WTC11 (cell line): ENCODE measurements at regions not wholly inside any gene's neighbourhood (a gene's known extent, or its start where the extent isn't known, plus 50 kb on each side); places are given as distances from the start of the nearest gene placed in this dataset.

Experiments
- ATAC-seq: fragments of 200-7000 bp; cut with Tn5 transposase; 2 replicates; pipeline ENCODE4 v1.10.0; 2021; ENCODE audit warnings: mild to moderate bottlenecking, moderate library complexity
- CTCF ChIA-PET: fragments of 300-600 bp; sonication (Branson Sonifier 250); formaldehyde crosslinking; loops from one replicate; lab custom pipeline; 2021; ENCODE audit warnings: antibody characterized with exemption; lab: Charles Lee
- POLR2A ChIA-PET: fragments of 350-600 bp; sonication (Branson Sonifier 250); formaldehyde crosslinking; loops from one replicate; lab custom pipeline; 2021; ENCODE audit warnings: antibody characterized with exemption; lab: Charles Lee
- DNase-seq: peaks from one replicate; pipeline ENCODE4 v3.0.0; 2021; ENCODE audit warnings: low spot score
- H3K27ac Mint-ChIP-seq: 2 replicates; pipeline ENCODE4 v1.8.0; 2021; ENCODE audit warnings: mixed read lengths
- H3K27me3 Mint-ChIP-seq: 2 replicates; pipeline ENCODE4 v1.8.0; 2021; ENCODE audit warnings: low read depth, mild to moderate bottlenecking, moderate library complexity, mixed read lengths
- H3K36me3 Mint-ChIP-seq: 2 replicates; pipeline ENCODE4 v1.8.0; 2021; ENCODE audit warnings: mixed read lengths
- H3K4me1 Mint-ChIP-seq: 2 replicates; pipeline ENCODE4 v1.8.0; 2022; ENCODE audit warnings: mixed read lengths
- H3K4me3 Mint-ChIP-seq: 2 replicates; pipeline ENCODE4 v1.8.0; 2021; ENCODE audit warnings: mild to moderate bottlenecking, moderate library complexity, mixed read lengths
- H3K9me3 Mint-ChIP-seq: 2 replicates; pipeline ENCODE4 v1.8.0; 2021; ENCODE audit warnings: mixed read lengths
- AR ChIP-seq: fragments of 250-450 bp; sonication (Bioruptor Pico); IDR thresholded peaks from 2 replicates; pipeline ENCODE4 v1.9.0; 2021; ENCODE audit warnings: mild to moderate bottlenecking
- ATF3 ChIP-seq: sonication (generic); formaldehyde crosslinking; conservative IDR thresholded peaks from 2 replicates; pipeline ENCODE4 v1.8.1; 2022; ENCODE audit warnings: mild to moderate bottlenecking, missing genetic modification reagents
- ATF6 ChIP-seq: sonication (generic); formaldehyde crosslinking; IDR thresholded peaks from 2 replicates; pipeline ENCODE4 v1.8.1; 2023; ENCODE audit warnings: mild to moderate bottlenecking, missing genetic modification reagents
- E2F5 ChIP-seq: sonication (generic); formaldehyde crosslinking; IDR thresholded peaks from 2 replicates; pipeline ENCODE4 v1.8.1; 2022; ENCODE audit warnings: mild to moderate bottlenecking, moderate library complexity, missing genetic modification reagents
- FOXP4 ChIP-seq: sonication (generic); formaldehyde crosslinking; IDR thresholded peaks from 2 replicates; pipeline ENCODE4 v1.8.0; 2022; ENCODE audit warnings: mild to moderate bottlenecking, missing genetic modification reagents
- GRHL2 ChIP-seq: fragments of 250-450 bp; sonication (Bioruptor Pico); IDR thresholded peaks from 2 replicates; pipeline ENCODE4 v1.8.0; 2022; ENCODE audit warnings: mild to moderate bottlenecking, moderate library complexity; ENCODE audit not compliant: insufficient replicate concordance, severe bottlenecking
- GTF2I ChIP-seq: fragments of 250-450 bp; sonication (Bioruptor Pico); conservative IDR thresholded peaks from 2 replicates; pipeline ENCODE4 v1.4.0; 2021; ENCODE audit warnings: mild to moderate bottlenecking
- JUN ChIP-seq: sonication (generic); formaldehyde crosslinking; IDR thresholded peaks from 2 replicates; pipeline ENCODE4 v1.8.0; 2023; ENCODE audit warnings: mild to moderate bottlenecking, missing genetic modification reagents
- NR2C2 ChIP-seq: sonication (generic); formaldehyde crosslinking; IDR thresholded peaks from 2 replicates; pipeline ENCODE4 v1.8.0; 2022; ENCODE audit warnings: mild to moderate bottlenecking, missing genetic modification reagents
- SP1 ChIP-seq: sonication (generic); formaldehyde crosslinking; conservative IDR thresholded peaks from 2 replicates; pipeline ENCODE4 v1.8.1; 2022; ENCODE audit warnings: missing genetic modification reagents
- ZBTB21 ChIP-seq: sonication (generic); formaldehyde crosslinking; IDR thresholded peaks from 2 replicates; pipeline ENCODE4 v1.8.1; 2023; ENCODE audit warnings: mild to moderate bottlenecking, missing genetic modification reagents, borderline replicate concordance
- ZMAT4 ChIP-seq: fragments of 250-450 bp; sonication (Bioruptor Pico); IDR thresholded peaks from 2 replicates; pipeline ENCODE4 v1.9.0; 2021; ENCODE audit warnings: mild to moderate bottlenecking
- ZNF219 ChIP-seq: sonication (generic); formaldehyde crosslinking; IDR thresholded peaks from 2 replicates; pipeline ENCODE4 v1.8.0; 2023; ENCODE audit warnings: missing genetic modification reagents, mild to moderate bottlenecking, borderline replicate concordance
- ZNF317 ChIP-seq: sonication (generic); formaldehyde crosslinking; IDR thresholded peaks from 2 replicates; pipeline ENCODE4 v1.8.1; 2023; ENCODE audit warnings: low read depth, mild to moderate bottlenecking, moderate library complexity, missing genetic modification reagents, borderline replicate concordance
- ZNF423 ChIP-seq: fragments of 250-450 bp; sonication (Bioruptor Pico); IDR thresholded peaks from 2 replicates; pipeline ENCODE4 v2.1.2; 2022; ENCODE audit warnings: mild to moderate bottlenecking, moderate library complexity

GRCh38 chr20:24768201-24768636, 180.8 kb upstream of the CST7 start:
- POLR2A ChIA-PET, result no interaction called here
- peak overlapping the region; percentile 59; the same call in 1 of the 2 replicates for H3K27ac Mint-ChIP-seq

GRCh38 chr20:24768713-24769601, 180.1 kb upstream of the CST7 start:
- POLR2A ChIA-PET, result no interaction called here
- CTCF ChIA-PET, result interaction anchor here (0.6 to 1.0 kb wide), 3 partner anchors 13 to 709 kb away, joined by 3 to 4 read pairs (median 3); no protein-coding TSS in a partner anchor
- H3K4me1 Mint-ChIP-seq, result peaks cover 15% of the 10 kb centered on the region
- no peaks in the 10 kb centered on the region for H3K36me3 Mint-ChIP-seq
- H3K27me3 Mint-ChIP-seq, result no peaks in the 10 kb centered on the region
- ATAC-seq (no peak), DNase-seq (no peak)
- no peak overlapping the region for H3K4me3 Mint-ChIP-seq
- no peaks in the 10 kb centered on the region for H3K9me3 Mint-ChIP-seq
- H3K27ac Mint-ChIP-seq, result peak overlapping the region; percentile 59; the same call in 1 of the 2 replicates
- TF ChIP-seq GRHL2 (no peak), ATF6 (CRISPR knock-in tag) (no peak), ATF3 (CRISPR knock-in tag) (no peak), NR2C2 (CRISPR knock-in tag) (no peak), ZNF219 (CRISPR knock-in tag) (no peak), FOXP4 (CRISPR knock-in tag) (no peak), ZMAT4 (CRISPR knock-in tag) (no peak)

More at GRCh38 chr20:24768201-24768636, 180.8 kb upstream of the CST7 start:
- ATAC-seq (peak; percentile 34; the same call in 1 of the 2 replicates), DNase-seq (no peak)
- H3K9me3 Mint-ChIP-seq, result no peaks in the 10 kb centered on the region
- TF ChIP-seq JUN (CRISPR knock-in tag), result no peak
- no peak for TF ChIP-seq SP1 (CRISPR knock-in tag)
- no peak for TF ChIP-seq ZNF317
- no peak for TF ChIP-seq GTF2I (CRISPR knock-in tag)
- TF ChIP-seq AR (CRISPR knock-in tag), result no peak
- no peak for TF ChIP-seq FOXP4 (CRISPR knock-in tag)
- TF ChIP-seq ZNF423 (CRISPR knock-in tag), result no peak
- no peak for TF ChIP-seq ZBTB21 (CRISPR knock-in tag)
- TF ChIP-seq E2F5 (CRISPR knock-in tag), result no peak
- no peaks in the 10 kb centered on the region for H3K36me3 Mint-ChIP-seq
- H3K4me1 Mint-ChIP-seq, result peaks cover 15% of the 10 kb centered on the region
- H3K4me3 Mint-ChIP-seq, result no peak overlapping the region
- CTCF ChIA-PET, result no interaction called here
- no peaks in the 10 kb centered on the region for H3K27me3 Mint-ChIP-seq
